NCI-H82 treated with DMSO at 0.1 percent for 48 hours (cell line): ENCODE measurements at regions not wholly inside any gene's neighbourhood (a gene's known extent, or its start where the extent isn't known, plus 50 kb on each side); places are given as distances from the start of the nearest gene placed in this dataset.

Experiments
- DNase-seq: peaks from one replicate; lab custom pipeline; 2025; ENCODE audit not compliant: unreplicated experiment; lab: John Stamatoyannopoulos, UW

DNA sequence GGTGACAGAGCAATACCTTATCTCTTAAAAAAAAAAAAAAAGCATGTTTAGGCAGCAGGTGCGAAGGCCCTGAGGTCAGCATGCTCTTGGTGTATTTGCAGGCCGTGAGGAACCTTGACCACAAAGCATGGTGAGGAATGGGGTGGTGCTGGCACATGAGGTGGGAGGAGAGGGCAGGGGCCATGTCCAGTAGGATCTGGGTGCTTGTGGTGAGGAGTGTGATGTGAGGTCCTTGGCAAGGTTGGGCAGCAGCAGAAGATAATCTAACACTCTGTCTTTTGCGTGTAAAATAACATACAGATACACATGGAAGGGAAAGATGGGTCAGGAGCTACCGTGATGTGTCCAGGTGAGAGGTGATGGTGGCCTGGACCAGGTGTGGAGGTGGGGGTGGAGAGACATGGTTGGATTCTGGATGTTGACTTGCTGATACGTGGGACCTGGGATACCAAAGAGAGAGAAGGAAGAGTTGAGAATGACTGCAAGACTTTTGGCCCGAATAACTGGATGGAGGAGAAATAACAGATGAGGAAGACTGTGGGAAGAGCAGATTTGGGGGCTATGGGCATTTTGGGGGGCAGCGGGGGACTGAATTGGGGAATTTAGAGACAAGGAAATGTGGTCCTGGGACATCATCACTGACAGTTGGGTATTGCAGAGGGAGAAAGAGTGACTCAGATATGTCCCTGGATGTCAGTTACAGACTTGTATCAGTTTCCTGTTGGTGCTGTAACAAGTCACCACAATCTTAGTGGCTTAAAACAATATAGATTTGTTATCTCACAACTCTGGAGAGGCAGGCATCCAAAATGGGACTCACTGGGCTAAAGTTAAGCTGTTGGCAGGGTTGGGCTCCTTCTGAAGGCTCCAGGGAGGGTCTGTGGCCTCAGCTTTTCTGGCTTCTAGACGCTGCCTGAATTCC is 274.9 kb downstream of the HAPSTR1 start:
- DNase-seq: no peak

DNA sequence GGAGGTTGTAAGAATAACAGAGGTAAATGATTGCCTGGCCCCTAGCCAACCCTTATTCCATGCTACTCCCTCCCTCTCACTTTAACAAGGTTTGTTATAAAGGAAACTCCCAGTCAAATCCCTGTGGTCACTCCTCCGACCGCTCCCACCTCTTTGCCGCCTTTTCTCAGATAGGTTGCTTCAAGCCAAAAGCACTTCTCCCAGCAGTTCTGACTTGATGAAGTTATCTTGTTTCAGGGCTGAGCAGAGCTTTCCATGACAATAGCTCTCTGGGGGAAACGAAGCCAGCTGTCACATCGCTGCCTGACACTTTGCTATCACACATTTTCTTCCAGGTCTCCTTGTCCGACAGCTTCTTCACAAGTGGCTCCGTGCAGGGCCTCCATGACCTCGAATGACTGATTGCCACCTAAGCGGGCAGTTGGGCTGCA is 278.6 kb downstream of the HAPSTR1 start:
- DNase-seq: peak; percentile 99

DNA sequence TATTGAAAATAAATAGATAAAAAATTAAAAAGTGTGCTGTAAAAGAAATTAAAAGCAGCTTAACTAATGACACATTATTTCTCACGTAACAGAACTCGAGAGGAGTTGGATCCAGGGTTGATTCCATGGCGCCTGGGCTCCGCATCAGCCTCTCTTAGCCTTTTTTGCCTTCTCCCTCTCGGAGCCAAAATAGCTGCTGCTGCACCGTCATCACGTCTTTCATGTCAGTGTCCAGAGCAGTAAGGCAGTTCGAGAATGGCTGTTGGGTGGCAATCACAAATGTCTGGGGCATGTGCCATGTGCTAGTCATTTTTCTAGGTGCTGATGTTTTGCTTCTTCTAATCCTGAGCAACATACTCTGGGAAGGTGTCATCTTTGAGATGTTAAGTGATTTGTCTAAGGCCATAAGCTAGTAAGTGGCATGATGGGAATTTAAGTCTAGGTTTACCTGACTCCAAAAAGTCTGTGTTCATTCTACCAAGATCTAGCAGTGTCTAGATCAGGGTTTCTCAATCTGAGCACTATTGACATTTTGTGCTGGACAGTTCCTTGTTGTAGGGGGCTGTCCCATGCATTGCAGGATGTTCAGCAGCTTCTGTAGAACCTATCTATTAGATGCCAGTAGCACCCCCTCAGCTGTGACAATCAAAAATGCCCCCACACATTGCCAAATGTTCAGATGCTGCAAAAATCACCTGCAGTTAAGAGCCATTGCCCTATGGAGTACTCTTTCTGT is 280.4 kb downstream of the HAPSTR1 start:
- no peak for DNase-seq

DNA sequence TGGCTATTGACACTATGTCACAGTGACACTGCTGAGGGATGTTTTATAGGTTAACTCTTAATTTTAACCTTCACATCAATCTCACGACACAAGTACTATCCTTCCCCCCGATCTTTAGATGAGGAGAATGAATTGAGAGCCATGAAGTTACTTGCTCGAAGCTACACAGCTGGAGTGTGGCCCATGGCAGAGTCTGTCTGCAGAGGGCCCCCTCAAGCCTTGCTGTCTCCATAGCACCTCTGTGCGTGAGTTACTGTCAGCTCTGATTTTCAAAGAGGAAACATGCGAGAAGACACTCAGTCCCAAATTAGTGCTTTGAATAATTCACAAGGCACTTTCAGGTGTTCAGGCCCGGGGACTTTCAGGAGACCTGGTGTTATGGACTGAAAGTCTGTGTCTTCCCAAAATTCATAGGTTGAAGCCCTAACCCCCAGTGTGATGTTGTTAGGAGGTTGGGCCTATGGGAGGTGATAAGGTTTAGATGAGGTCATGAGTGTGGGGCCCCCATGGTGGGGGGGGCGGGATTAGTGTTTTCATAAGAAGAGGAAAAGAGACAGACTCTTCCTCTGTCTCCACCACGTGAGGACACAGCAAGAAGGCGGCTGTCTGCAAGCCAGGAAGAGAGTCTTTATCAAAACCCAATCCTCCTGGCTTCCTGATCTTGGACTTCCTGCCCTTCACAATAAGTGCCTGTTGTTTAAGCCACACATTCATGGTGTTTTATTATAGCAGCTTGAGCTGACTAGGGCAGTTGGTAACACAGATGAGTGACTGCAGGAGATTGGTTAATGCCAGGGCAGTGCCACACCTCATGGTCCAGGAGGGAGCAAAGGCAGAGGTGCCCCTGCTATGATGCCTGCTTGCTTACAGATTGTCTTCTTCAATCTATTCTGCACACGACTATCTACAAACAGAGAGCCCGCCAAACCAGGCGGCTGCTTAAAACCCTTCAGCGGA is 281.8 kb downstream of the HAPSTR1 start:
- no peak for DNase-seq

DNA sequence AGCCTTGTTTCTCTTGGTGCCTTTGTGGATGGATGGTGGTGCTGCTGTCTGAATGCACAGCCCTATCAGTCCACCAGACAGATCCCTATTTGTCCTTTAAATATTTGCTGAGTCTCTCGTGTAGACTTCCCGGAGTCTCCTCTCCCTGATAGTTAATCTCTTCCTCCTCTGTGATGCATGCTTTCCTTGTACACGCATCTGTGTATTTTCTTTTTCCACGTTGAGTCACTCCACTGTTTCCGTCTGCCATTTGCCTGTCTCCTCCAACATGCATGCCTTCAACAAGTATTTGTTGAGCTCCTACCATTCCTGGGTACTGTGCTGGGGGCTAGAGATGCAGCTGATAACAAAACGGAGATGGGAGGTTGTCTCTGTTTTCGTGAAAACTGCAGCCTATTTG is 282.6 kb downstream of the HAPSTR1 start:
- no peak for DNase-seq

DNA sequence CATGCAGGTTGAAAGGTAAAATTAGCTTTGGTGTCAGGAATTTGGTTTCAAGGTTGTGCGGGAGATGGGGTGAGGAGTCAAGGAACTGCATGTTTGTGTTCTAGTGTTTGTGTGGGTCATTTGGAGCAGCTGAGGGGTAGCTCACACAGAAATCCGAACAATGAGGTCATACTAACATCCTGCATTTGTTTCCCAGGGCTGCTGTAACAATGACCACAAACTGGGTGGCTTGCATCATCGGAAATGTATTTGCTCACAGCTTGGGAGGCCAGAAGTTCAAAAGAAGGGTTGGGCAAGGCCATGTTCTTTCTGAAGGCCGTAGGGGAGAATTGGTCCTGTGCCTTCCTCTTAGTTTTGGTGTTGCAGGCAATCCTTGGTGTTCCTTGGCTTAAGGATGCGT is 287.4 kb downstream of the HAPSTR1 start:
- no peak for DNase-seq

DNA sequence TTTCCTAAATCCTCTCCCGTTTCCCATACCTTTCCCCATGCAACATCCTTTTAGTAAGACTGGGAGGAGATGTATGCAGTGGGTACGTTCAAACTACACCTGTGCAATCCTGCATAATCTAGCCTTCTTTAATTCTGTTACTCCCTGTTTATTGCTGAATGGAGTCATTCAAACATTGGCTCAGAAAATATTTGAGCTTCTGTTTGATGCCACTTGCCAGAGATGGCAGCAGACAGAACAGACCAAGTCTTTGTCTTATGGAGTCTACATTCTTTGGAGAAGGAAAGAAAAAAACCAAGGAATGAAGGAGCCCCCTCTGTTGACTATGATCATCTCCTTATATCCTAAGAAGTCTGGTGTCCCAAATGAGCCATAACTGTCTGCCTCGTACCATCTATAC is 288.8 kb downstream of the HAPSTR1 start:
- DNase-seq: no peak

DNA sequence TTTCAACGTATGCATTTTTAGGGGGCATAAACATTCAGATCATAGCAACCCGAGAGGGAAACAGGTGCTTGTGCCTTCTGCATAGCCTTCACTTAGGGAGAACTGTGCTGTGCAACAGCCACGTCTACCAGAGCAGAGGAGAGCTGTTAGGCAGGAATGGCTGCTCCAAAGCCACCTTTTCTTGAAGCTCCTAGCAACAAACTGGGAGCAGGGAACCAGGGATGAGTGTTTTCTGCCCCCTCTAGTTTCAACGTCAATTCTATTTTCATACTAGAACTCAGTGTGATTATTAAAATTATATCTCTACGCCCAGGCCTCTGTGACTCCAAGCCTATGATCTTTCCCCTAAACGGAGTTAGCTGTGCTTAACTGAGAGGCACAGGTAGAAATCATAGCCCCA is 290.0 kb downstream of the HAPSTR1 start:
- no peak for DNase-seq

DNA sequence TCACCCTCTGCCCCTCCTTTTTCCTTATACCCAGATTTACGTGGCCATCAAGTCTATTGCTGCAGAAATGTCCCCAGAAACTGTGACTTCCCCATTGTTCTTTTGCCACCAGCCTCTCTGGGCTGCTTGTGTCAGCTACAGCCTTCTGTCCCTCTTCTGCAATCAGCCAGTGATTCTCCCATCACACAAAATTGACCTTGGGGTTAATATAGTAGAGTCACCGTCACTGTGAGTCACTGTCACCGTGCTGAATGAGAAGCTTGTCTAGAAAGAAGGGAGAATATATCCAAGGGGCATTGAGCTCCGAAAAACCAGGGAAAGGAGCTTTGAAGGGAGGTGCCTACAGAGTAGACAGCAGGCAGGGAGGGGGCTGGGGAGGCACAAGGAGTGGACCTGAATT is 290.5 kb downstream of the HAPSTR1 start:
- no peak for DNase-seq

DNA sequence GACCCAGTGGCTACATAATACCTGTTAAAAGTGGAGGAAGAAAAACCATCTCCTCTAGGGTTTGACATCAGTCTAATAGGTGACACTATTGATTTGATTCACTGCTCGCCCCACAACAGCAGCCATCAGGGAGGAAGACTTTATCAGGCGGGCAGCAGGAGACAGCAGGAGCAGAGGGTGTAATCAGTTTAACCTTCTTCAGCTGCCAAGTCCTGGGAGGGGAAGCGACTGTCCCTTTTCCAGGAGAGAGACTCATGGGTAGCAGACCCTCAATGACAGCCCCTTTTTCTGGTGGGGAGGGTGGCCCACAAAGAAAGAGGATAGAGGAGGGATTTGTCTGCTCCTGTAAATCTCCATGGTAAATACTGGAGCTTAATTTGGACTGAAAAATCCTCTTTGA is 291.8 kb downstream of the HAPSTR1 start:
- peak; percentile 70 for DNase-seq

DNA sequence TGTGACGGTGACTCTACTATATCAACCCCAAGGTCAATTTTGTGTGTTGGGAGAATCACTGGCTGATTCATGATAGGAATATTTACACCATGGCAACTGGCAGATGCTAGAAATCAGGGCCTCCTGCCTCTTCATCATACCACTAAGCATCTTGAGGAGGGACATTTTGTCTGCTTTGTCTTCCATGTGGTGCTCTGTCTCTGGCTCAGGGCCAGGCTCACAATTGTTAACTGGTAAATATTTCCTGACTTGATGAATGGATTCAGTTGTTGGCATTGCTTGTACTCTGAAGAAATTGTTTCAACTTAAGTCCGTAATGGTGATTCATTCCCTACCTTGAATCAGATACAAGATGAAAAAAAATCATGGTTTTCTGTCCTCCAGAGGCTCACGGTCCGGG is 292.7 kb downstream of the HAPSTR1 start:
- no peak for DNase-seq

DNA sequence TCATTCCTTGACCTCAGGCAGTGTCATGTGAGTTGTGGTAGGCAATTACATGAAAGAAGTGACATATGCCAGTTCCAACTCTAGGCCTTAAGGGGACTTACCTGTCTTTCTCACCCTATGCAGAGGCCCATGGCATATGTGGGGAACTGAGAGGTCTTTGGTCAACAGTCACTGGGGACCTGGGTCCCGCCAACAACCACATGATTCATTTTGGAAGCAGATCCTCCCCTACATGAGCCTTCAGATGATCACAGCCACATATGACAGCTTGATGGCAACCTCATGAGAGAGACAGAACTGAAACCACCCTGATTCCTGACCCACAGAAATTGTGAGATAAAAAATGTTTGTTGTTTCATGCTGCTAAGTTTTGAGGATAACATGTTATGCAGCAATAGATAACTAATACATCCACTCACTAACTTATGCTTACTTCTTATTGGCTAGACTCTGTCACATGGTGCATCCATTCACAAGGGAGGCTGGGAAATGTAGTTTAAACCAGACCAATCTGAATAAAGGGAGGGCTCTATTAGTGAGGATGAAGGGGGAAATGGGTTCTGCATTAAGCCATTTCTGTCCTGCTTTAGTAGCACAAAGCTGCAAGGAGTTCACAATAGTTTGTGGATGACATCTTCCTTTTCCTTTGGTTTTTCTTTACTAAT is 298.2 kb downstream of the HAPSTR1 start:
- DNase-seq: no peak

DNA sequence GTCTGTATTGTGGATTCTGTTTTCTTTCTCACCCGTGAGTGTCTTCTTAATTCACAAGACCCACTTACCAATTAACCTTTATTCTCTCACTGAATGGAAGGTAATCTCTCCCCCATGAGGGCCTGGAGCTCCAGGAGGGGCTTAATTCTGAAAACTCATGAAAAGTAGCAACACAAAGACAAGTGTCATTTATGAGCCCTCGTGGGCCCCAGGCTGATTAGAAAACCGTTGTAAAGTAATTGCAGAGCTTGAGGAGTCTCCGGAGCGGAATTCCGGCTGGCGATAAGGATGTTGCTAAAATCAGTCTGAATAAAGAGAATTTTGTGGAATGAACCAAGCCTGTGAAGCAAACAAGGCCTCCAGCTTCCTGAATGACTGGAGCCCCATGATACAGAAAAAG is 301.5 kb downstream of the HAPSTR1 start:
- no peak for DNase-seq

DNA sequence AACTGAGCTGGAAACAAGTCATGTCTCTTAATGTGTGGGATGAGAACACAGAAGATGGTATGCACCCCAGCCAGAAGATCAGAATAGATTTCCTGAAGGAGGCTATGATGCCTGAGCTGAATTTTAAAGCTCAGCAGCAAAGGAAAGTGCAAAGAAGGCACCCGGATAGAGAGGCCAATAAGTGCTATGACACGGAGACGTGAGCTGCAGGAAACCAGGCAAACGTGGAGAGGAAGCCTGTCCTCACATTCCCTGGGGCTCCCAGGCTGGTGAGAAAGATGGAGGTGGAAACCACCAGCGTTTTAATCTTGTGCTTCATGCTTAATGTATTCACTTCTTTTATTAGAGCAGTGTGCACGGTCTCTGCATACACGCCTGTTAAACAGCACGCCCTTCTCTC is 302.1 kb downstream of the HAPSTR1 start:
- DNase-seq: no peak

DNA sequence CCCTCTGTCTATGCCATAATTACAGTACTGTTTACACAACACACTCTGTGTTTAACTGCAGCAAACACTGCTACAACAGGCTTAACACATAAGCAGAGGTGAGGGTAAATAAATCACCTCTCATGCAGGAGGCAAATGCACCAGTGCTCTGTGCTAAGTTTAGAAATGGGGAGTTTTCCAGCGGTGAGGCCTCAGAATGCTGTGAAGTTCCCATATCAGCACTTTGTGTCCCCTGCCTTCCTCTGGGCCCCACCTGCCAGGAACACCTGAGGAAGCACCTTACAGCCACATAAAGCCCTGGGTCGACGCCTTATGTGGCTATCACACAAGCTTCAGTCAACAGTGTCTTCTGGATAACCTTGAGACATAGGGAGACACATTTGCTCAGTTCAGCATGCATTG is 304.5 kb downstream of the HAPSTR1 start:
- DNase-seq: no peak

DNA sequence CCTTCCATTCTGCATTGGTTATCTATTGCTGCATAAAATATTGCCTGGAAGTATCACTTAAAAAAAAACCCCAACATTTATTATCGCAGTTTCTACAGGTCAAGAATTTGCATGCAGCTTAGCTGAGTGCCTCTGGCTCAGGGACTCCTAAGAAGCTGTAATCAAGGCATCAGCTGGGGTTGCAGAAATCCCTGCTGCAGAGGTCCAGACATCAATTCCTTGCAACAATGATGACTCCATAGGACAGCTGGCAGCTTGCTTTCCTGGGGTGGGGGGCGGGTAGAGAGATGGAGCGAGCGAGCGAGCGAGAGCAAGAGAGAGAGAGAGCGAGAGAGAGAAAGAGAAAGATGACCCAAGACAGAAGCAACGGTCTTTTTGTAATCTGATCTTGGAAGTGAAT is 308.1 kb downstream of the HAPSTR1 start:
- DNase-seq: no peak

DNA sequence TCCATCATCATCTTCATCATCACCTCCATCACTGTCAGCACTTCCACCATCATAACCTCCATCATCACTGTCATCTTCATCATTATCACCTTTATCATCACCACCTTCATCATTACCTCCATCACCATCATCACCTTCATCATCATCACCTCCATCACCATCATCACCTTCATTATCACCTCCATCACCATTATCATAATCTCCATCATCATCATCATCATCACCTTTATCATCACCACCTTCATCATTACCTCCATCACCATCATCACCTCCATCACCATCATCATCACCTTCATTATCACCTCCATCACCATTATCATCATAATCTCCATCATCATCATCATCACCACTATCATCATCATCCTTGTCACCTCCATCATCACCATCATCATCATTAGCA is 309.7 kb downstream of the HAPSTR1 start:
- DNase-seq: no peak

DNA sequence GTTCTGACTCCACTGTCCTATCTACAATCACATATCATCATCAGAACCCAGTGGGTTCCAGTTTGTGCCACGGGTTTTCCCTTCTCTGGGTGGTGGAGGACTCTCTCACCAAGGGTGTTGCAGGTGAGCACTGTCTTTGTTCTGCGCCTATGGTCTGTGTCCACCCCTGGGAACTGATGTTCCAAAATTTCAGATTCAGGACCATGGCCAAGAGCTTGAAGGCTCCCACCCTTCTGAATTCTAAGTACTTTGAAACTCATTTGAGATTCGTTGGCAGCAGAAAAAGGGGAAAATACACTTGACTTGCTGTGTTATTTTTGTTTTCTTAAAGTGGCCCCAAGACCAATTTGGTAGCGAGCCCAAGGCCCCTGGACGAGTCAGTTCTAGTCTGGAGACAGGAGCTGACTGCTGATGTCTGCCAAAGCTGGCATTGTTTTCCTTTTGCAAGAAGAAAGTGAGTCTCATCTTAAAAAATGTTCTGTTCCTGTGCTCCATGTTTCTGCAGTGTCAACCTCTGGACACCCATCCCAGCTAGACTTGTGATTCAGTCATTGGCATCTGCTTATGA is 310.9 kb downstream of the HAPSTR1 start:
- DNase-seq: no peak

DNA sequence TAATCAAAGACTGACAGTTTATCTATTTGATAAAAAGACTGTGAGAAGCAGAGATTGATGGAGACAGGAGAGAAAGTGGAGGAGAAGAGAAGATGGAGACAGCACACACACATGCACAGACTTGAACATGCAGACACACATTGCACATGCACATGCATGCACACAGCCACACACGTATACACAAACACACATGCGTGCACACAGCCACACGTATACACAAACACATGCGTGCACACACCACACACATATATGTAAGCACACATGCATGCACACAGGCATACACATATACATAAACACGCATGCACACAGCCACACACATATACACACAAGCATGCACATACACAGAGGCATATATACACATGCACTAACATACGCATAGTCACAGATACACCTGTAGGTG is 313.4 kb downstream of the HAPSTR1 start:
- no peak for DNase-seq

DNA sequence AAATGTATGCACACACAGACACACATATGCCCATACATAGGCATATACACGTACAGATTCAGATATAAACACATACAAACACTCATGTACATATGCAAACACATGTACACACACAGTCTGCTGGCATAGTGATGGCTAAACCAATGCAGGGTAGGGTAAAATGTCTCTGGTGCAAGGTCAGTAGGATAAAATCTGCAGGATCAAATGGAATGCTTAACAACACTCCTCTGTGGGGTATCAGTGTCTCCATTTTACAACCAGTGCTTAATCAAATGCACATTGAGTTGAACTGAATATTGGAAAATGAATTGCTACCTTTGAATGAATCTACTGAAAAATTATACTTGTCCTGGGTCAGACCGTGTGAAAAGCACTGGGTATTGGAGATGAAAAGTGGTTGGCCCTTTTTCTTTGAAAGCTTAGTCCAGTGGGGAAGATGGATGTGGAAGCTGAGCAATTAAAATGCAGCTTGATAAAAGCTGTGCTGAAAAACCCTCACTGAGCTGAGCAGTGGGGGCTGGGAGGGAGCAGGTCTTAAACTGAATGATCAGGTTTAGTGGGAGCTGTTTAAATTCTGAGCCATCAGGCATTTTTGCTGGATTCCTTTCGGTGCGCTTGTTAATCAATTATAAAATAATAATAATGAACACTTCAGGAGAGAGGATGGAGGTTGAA is 314.7 kb downstream of the HAPSTR1 start:
- DNase-seq: no peak
